ENCODE measurements at regions not wholly inside any gene's neighbourhood (a gene's known extent, or its start where the extent isn't known, plus 50 kb on each side); places are given as distances from the start of the nearest gene placed in this dataset.

DNA sequence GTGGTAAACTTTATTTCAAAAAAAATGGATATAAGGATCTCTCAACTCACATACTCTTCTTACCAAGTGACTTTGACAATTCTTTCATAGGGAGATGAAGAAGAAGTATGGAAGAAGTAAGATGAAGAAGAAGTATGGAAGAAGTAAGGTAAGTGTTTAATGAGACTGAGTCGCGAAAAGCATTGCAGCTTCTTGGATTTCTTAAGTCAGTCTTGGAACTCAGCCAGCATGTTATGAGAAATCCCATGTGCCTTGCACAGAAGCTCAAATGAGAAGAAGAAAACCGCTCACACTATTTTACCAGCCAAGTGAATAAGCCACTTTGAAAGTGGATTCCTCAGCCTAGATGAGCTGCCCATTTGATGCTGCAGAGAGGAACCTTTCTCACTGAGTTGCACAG, 332.0 kb upstream of the CCDC179 start:
- ATAC-seq, result no peak
- TF ChIP-seq TCF4 (CRISPR knock-in tag; IDR thresholded peaks at IDR 0.05; ENCODE audit: borderline replicate concordance) (no peak), TOX (CRISPR knock-in tag; IDR thresholded peaks at IDR 0.05; ENCODE audit: borderline replicate concordance) (no peak), ESRRG (CRISPR knock-in tag; IDR thresholded peaks at IDR 0.05) (no peak), CSDC2 (CRISPR knock-in tag; IDR thresholded peaks at IDR 0.05) (no peak), BACH2 (CRISPR knock-in tag; IDR thresholded peaks at IDR 0.05; ENCODE audit: borderline replicate concordance) (no peak), OSR1 (CRISPR knock-in tag; IDR thresholded peaks at IDR 0.05) (no peak), PPARA (CRISPR knock-in tag; IDR thresholded peaks at IDR 0.05; ENCODE audit: borderline replicate concordance) (no peak), ZNF8 (CRISPR knock-in tag; IDR thresholded peaks at IDR 0.05) (no peak), GLIS3 (CRISPR knock-in tag; IDR thresholded peaks at IDR 0.05) (no peak), ZNF565 (CRISPR knock-in tag; conservative IDR thresholded peaks at IDR 0.05; ENCODE audit: low read depth) (no peak), CREB5 (CRISPR knock-in tag; IDR thresholded peaks at IDR 0.05; ENCODE audit: low read depth) (no peak), RARB (CRISPR knock-in tag; IDR thresholded peaks at IDR 0.05) (no peak), ZFP3 (CRISPR knock-in tag; IDR thresholded peaks at IDR 0.05) (no peak), ZFP30 (CRISPR knock-in tag; IDR thresholded peaks at IDR 0.05) (no peak), ARNTL (CRISPR knock-in tag; IDR thresholded peaks at IDR 0.05; ENCODE audit: borderline replicate concordance, low read depth) (no peak)
- TF ChIP-seq, protein P1, sequence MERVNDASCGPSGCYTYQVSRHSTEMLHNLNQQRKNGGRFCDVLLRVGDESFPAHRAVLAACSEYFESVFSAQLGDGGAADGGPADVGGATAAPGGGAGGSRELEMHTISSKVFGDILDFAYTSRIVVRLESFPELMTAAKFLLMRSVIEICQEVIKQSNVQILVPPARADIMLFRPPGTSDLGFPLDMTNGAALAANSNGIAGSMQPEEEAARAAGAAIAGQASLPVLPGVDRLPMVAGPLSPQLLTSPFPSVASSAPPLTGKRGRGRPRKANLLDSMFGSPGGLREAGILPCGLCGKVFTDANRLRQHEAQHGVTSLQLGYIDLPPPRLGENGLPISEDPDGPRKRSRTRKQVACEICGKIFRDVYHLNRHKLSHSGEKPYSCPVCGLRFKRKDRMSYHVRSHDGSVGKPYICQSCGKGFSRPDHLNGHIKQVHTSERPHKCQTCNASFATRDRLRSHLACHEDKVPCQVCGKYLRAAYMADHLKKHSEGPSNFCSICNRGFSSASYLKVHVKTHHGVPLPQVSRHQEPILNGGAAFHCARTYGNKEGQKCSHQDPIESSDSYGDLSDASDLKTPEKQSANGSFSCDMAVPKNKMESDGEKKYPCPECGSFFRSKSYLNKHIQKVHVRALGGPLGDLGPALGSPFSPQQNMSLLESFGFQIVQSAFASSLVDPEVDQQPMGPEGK (CRISPR knock-in tag; IDR thresholded peaks at IDR 0.05; ENCODE audit: borderline replicate concordance), result no peak
- TF ChIP-seq, protein P2, sequence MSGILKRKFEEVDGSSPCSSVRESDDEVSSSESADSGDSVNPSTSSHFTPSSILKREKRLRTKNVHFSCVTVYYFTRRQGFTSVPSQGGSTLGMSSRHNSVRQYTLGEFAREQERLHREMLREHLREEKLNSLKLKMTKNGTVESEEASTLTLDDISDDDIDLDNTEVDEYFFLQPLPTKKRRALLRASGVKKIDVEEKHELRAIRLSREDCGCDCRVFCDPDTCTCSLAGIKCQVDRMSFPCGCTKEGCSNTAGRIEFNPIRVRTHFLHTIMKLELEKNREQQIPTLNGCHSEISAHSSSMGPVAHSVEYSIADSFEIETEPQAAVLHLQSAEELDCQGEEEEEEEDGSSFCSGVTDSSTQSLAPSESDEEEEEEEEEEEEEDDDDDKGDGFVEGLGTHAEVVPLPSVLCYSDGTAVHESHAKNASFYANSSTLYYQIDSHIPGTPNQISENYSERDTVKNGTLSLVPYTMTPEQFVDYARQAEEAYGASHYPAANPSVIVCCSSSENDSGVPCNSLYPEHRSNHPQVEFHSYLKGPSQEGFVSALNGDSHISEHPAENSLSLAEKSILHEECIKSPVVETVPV (CRISPR knock-in tag; IDR thresholded peaks at IDR 0.05), result no peak
- TF ChIP-seq, protein P3, sequence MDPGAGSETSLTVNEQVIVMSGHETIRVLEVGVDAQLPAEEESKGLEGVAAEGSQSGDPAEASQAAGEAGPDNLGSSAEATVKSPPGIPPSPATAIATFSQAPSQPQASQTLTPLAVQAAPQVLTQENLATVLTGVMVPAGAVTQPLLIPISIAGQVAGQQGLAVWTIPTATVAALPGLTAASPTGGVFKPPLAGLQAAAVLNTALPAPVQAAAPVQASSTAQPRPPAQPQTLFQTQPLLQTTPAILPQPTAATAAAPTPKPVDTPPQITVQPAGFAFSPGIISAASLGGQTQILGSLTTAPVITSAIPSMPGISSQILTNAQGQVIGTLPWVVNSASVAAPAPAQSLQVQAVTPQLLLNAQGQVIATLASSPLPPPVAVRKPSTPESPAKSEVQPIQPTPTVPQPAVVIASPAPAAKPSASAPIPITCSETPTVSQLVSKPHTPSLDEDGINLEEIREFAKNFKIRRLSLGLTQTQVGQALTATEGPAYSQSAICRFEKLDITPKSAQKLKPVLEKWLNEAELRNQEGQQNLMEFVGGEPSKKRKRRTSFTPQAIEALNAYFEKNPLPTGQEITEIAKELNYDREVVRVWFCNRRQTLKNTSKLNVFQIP (CRISPR knock-in tag; IDR thresholded peaks at IDR 0.05; ENCODE audit: borderline replicate concordance, low read depth), result no peak
- TF ChIP-seq, protein P4, sequence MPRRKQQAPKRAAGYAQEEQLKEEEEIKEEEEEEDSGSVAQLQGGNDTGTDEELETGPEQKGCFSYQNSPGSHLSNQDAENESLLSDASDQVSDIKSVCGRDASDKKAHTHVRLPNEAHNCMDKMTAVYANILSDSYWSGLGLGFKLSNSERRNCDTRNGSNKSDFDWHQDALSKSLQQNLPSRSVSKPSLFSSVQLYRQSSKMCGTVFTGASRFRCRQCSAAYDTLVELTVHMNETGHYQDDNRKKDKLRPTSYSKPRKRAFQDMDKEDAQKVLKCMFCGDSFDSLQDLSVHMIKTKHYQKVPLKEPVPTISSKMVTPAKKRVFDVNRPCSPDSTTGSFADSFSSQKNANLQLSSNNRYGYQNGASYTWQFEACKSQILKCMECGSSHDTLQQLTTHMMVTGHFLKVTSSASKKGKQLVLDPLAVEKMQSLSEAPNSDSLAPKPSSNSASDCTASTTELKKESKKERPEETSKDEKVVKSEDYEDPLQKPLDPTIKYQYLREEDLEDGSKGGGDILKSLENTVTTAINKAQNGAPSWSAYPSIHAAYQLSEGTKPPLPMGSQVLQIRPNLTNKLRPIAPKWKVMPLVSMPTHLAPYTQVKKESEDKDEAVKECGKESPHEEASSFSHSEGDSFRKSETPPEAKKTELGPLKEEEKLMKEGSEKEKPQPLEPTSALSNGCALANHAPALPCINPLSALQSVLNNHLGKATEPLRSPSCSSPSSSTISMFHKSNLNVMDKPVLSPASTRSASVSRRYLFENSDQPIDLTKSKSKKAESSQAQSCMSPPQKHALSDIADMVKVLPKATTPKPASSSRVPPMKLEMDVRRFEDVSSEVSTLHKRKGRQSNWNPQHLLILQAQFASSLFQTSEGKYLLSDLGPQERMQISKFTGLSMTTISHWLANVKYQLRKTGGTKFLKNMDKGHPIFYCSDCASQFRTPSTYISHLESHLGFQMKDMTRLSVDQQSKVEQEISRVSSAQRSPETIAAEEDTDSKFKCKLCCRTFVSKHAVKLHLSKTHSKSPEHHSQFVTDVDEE (CRISPR knock-in tag; IDR thresholded peaks at IDR 0.05), result no peak

- no peak for ATAC-seq
- TF ChIP-seq ZFP30 (CRISPR knock-in tag; IDR thresholded peaks at IDR 0.05) (no peak), ISL1 (CRISPR knock-in tag; IDR thresholded peaks at IDR 0.05) (no peak), ZNF565 (CRISPR knock-in tag; conservative IDR thresholded peaks at IDR 0.05; ENCODE audit: low read depth) (no peak), ZNF70 (CRISPR knock-in tag; IDR thresholded peaks at IDR 0.05) (no peak), GLIS3 (CRISPR knock-in tag; IDR thresholded peaks at IDR 0.05) (no peak)
- TF ChIP-seq, protein P3 (CRISPR knock-in tag; IDR thresholded peaks at IDR 0.05; ENCODE audit: borderline replicate concordance, low read depth), result no peak
- TF ChIP-seq, protein P4 (CRISPR knock-in tag; IDR thresholded peaks at IDR 0.05), result no peak
These were observed 341.8 kb upstream of the CCDC179 start for GRCh38 chr11:23201936-23202522.
